GM19455 (cell line): ENCODE measurements at regions not wholly inside any gene's neighbourhood (a gene's known extent, or its start where the extent isn't known, plus 50 kb on each side); places are given as distances from the start of the nearest gene placed in this dataset.

ENCODE experiments used
- ATAC-seq: cut with Tn5 transposase; IDR thresholded peaks from one replicate; pipeline ENCODE4 v1.9.1; 2021; ENCODE audit not compliant: unreplicated experiment

DNA sequence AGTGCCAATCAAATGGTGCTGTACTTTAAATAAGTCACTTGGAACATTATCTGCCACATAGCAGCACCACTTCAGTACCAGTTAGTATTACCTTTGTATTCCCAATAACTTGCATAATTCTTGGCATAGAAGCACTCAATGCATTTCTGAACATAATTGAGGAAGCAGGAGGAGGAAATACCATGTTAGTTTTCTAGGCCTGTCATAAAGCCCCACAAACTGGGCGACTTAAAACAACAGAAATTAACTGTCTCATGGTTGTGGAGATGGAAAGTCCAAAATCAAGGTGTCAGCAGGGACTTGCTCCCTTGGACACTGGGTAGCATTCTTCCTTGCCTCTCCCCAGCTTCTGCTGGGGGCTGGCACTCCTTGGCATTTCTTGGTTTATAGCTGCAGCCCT lies 296.2 kb downstream of the HS3ST1 start:
- ATAC-seq = no peak

DNA sequence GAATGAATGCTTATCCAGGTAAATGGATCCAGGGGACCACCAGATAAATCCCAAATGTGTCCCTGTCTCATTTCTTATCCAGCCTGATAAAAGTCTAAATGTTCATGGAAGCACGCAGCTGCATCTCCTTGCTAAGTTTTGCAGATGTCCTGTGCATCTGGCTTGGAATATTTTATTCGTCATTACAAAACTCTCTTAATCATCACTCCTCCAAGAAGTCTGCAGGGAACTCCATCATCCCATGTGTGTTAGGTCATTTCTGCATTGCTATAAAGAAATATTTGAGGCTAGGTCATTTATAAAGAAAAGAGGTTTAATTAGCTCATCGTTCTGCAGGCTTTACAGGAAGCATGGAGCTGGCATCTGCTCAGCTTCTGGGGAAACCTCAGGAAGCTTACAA lies 297.2 kb downstream of the HS3ST1 start:
- no peak for ATAC-seq

GRCh38 chr4:11130195-11130970 lies 298.3 kb downstream of the HS3ST1 start:
- ATAC-seq = no peak

DNA sequence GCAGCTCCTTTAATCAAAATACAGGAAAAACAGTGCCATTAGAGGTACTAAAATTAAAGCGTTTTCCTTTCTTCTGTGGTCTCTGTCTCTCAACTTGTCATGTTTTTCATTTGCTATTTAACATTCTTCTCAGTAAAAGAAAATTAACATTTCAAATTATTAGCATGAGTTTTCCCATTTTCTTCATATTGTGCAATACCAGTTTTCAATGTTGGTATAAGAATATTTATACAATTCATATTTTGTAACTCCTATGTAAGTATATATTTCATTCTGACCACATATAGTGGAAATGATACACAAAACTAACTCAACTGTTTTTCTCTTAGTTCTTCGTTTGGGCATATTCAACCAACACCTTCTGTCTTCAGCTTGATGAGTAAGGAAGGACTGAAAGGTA lies 308.3 kb downstream of the HS3ST1 start:
- no peak for ATAC-seq

GRCh38 chr4:11119474-11119873 lies 309.2 kb downstream of the HS3ST1 start:
- no peak for ATAC-seq

DNA sequence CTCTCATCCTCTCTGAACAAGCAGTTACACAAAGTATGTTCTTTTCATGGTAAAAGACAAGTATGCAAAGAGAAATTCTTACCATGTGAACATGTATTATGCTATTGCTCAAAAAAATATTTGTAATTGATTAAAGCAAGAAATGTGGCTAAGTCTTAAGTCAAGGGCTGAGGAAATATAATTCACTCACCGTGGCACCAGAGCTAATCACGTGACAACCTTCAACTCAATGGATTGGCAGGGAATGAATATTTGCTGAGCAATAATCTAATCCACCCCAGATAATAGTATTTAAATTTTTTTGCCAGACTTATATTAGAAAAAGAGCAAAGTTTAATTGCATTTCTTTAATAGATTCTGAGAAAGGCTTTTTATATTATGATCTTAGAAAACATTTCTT lies 310.2 kb downstream of the HS3ST1 start:
- no peak for ATAC-seq

DNA sequence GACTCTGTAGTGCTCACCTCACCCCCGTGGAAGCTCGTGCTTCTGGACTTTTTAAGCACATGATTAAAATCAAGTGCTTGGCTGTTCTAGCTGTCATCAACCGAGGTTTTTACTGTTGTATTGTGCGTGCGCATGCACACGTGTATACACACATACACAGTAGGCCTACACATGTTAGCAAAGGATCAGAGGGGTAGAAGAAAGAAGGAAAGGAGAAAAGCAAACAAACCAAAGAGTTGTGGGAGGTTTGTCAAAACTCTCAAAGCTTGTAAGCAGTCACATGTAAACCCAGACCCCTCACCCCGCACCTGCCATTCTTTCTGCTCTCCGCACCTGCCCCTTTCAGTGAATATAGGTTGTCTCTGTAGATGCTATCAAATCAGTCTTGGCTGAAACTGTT lies 311.8 kb downstream of the HS3ST1 start:
- ATAC-seq = no peak

DNA sequence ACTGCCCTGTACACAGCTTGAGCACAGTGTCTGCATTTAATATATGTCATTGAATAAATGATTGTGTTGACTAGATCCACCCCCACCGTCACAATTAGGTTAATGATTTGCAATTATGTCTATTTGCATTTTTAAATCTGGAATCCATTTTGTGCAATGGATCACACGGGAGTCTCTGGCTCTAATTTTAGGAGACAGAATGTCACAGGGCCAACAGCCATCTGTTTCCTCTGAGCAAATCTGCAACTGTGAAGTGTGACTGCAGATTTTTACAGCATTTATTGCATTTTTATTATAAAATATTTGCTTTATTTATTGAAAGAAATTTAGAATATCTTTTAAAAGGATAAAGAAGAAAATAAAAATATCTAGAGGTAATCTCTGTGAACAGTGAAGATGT lies 316.8 kb downstream of the HS3ST1 start:
- no peak for ATAC-seq

GRCh38 chr4:11111370-11111769 lies 317.3 kb downstream of the HS3ST1 start:
- no peak for ATAC-seq

DNA sequence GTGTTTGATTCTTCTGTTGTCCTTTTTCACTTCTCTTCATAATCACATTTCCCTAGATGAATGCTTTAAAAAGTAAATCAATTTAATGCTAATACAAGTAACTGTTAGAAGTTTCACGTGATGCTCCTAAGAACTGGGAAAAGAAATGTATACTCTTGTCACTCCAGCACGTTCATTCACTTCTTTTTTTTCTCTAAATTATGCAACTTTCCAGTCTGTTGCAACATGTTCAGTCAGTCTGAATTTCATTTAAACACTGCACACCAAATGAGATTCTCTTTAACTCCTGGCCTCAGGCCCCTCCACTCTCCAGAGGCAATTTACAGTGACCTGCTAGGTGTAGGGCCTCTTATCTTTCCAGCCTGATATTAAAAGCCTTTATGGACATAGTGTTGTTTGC lies 321.9 kb downstream of the HS3ST1 start:
- ATAC-seq = no peak

DNA sequence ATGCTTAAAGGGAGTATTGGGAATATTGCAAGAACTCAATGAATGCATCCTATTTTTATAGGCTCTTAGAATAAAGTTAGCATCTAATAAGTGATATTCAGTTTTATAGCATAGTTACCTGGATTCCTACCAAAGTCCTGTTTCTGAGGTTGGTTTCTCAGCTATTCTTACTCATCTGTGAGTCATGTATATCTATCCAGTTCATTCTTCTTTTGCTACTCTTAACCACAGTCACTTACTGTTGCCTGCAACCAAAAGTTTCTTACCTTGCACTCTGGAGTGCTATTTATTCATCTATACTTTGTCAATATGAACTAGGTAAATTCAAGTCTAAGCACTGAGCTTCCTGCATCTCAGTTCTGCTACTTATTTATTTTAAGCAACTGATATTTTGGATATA lies 322.5 kb downstream of the HS3ST1 start:
- ATAC-seq = no peak

DNA sequence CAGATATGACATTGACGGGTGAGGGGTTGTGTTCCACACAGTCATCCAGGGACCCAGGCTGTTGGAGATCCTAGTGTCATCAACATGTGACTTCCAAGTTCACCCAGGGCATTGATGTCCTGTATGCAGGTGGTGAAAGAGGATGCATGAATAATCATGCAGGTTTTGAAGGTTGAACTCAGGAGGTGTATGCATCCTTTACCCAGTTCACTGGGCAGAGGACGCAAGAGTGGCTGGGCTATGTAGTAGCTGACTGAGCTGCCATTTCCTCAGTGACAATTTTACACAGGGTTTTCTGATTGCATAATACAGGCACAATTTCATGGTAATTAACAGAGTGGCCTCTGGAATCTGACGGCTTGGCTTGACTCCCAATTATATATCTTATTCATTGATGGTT lies 323.0 kb downstream of the HS3ST1 start:
- no peak for ATAC-seq

DNA sequence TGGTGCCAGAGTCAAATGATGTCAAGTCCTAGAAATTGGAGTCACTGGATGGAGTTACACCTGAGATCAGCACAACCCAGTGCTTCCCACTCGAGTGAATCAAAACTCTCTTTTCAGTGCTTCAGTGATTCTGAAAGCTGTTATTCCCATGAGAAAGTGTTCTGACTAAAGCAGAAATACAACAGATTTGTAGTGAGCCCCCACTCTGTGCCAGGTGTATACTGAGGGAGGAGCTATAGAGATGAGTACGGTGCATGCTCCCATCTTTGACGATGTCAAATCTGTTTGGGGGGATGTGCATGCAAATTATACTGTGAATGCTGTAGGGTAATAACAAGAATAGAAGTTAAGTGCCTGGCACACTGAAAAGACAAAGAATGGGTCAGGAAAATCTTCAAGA lies 330.2 kb downstream of the HS3ST1 start:
- ATAC-seq = no peak

- ATAC-seq = no peak
These were observed 331.0 kb downstream of the HS3ST1 start for GRCh38 chr4:11097725-11098124.

- no peak for ATAC-seq
These were observed 347.7 kb downstream of the HS3ST1 start for GRCh38 chr4:11081006-11081405.

- ATAC-seq = no peak
These were observed 349.5 kb downstream of the HS3ST1 start for GRCh38 chr4:11079171-11079570.

DNA sequence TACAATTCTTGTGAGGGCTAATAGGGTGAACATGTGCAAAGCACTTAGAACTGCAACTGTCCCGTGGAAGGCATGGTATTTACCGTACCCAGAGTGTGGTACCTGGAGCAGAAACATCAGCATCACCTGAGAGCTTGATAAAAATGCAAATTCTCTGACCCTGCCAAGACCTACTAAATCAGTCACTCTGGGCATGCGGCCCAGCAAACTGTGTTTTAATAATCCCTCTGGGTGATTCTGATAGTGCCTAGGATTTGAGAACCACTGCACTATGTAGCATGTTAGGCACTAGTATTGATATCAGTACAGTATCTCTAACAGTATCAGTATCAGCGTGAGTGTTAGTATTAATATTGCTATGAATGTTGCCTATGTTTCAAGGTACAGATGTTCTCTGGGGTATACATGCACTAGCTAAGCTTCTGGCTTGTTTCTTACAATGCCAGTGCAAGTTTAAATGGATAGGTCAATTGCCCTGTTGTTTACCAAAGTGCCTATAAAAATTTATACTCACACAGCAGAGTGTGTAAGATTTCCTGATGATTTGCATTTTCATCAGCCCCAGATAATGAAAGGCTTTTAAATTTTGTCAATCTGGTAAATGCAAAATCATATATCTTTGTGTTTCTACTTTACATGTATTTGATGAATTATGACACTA lies 354.0 kb downstream of the HS3ST1 start:
- no peak for ATAC-seq

DNA sequence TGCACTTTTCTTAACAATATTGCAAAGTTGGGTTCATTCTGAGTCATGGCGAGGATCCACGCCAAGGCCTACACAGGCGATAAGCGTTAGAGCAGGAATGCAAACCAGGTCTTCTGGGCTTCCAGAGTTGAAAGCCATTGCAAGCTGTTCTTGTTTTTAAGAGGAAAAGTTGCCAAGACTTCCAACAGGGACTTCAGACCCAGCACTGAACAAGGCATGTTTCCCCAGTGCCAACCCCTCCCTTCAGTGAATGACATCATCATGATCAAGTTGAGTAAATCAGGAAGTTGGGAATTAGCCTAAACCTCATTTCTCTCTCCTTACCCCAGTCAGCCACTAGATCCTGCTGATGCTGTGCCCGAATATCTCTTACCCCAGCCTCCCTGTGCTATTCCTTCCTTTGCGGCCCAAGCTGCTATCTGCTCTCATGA lies 355.1 kb downstream of the HS3ST1 start:
- ATAC-seq = no peak

GRCh38 chr4:11072999-11073398 lies 355.7 kb downstream of the HS3ST1 start:
- no peak for ATAC-seq

GRCh38 chr4:11072463-11072862 lies 356.2 kb downstream of the HS3ST1 start:
- no peak for ATAC-seq

GRCh38 chr4:11070813-11071212 lies 357.9 kb downstream of the HS3ST1 start:
- ATAC-seq = no peak

DNA sequence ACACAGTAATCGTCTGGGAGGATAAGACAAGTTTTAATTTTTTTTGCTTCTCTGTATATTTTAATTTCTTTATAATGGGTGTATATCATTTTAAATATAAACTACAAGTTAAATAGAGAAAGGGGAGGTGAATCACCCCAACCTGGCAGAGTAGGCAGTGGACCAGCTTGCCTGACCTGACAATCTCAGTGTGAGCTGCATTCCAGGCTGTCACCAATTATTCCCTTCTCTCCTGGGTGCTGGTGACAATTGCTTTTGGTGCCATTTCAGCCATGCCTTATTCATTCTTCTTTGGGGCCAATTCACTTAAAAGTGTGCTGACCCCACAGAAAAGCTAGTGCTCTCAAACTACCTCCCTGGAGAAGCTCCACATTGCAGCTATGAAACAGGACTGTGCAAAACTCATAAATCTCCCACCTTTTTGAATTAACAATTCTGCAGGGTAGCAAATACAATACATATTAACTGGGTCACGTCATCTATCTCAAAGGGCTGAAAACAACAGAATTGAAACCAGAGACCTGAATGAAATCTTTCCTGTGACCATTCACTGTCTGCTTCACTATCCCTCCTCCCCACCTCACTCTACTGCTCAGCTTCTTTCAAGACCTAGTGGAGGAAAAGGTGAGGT lies 359.0 kb downstream of the HS3ST1 start:
- ATAC-seq = no peak
